ENCODE measurements at regions not wholly inside any gene's neighbourhood (a gene's known extent, or its start where the extent isn't known, plus 50 kb on each side); places are given as distances from the start of the nearest gene placed in this dataset.

DNA sequence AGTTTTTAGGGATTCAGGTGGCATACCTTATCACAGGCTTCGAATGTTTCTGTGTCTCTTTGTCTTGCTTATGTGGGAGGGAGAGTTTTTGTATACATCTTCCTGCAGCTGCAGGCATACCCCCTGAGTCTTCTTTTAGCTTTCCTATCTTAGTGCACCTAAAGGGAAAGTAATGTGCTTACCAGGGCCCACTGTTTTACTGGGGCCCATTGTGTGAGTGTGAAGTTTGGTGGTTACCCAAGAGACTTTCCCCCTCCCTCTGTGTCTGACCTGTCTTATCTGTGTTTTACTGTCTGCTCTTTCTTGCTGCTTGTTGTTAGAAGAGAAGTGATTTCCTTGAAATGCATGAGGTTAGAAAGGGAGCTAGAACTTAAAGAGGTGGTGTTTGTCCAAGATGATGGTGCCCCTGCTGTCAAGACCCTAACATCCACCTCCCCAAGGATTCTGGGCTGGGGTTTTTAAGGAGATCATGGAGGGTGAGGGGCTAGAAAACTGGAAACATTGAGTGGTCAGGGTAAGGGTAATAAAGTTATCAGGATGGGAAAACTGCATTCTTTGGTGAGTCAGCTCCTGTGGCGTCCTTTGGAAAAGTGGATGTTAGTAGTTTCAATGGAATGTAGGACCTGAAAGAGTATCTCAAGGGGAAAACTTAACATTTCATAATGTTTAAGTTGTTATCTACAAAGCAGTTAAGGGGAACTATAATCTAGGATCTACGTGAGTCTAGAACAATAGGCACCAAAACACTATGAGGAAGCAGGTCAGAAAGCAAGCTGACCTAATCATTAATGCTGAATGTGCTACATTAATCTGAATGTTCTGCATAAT is 583.5 kb upstream of the TUSC1 start:
- peak; percentile 77 for DNase-seq (ENCODE audit: low read depth, low spot score)
- TF ChIP-seq, protein P1, sequence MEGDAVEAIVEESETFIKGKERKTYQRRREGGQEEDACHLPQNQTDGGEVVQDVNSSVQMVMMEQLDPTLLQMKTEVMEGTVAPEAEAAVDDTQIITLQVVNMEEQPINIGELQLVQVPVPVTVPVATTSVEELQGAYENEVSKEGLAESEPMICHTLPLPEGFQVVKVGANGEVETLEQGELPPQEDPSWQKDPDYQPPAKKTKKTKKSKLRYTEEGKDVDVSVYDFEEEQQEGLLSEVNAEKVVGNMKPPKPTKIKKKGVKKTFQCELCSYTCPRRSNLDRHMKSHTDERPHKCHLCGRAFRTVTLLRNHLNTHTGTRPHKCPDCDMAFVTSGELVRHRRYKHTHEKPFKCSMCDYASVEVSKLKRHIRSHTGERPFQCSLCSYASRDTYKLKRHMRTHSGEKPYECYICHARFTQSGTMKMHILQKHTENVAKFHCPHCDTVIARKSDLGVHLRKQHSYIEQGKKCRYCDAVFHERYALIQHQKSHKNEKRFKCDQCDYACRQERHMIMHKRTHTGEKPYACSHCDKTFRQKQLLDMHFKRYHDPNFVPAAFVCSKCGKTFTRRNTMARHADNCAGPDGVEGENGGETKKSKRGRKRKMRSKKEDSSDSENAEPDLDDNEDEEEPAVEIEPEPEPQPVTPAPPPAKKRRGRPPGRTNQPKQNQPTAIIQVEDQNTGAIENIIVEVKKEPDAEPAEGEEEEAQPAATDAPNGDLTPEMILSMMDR (IDR thresholded peaks at IDR 0.05; ENCODE audit: low read depth, low read length), result no peak
- H3K4me3 ChIP-seq (ENCODE audit: low read depth, low read length), result no peak overlapping the region
- in situ Hi-C loops (cut with HindIII; ENCODE audit: low sequenced_read_pairs), result no loop called here

DNA sequence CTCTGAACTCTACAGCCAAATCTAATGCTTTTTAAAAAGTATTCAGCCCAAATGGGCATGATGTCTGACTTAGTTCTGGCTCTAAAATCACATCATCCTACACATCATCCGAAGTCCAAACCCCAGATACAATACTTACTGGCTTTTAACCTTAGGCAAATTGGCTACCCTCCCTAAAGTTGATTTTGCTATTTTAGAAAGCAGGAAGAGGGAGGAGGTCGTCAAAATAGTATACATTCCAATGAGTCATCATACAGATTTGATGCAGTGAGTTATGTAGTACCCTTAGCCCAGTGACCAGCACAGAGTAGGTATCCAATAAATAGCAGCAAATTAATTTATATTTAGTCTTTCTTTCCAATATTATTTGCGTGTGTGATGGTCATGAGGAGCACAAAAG is 582.0 kb upstream of the TUSC1 start:
- TF ChIP-seq, protein P1 (IDR thresholded peaks at IDR 0.05; ENCODE audit: low read depth, low read length), result no peak
- peak; percentile 32 for DNase-seq (ENCODE audit: low read depth, low spot score)
- in situ Hi-C loops (cut with HindIII; ENCODE audit: low sequenced_read_pairs), result no loop called here
- H3K4me3 ChIP-seq (ENCODE audit: low read depth, low read length), result no peak overlapping the region

DNA sequence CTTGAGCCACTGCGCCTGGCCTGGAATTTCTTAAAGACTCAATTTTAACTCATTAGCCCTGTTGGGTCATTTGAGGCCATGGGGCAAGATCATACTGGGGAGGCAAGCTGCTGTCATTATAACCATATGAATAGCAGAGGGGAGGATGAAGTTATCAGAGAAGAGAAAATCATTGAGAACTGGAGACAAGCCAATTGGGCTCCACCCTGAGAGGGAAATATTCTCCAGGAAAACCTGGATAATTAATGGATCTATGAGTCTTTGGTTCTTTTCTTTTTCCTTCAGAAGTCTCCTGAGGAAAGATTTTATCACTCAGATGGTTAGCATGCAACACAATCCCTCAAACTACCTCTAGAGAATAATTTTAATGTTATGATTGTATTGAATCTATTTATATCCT is 569.6 kb upstream of the TUSC1 start:
- TF ChIP-seq, protein P1 (IDR thresholded peaks at IDR 0.05; ENCODE audit: low read depth, low read length), result no peak
- in situ Hi-C loops (cut with HindIII; ENCODE audit: low sequenced_read_pairs), result no loop called here
- DNase-seq (ENCODE audit: low read depth, low spot score), result no peak

DNA sequence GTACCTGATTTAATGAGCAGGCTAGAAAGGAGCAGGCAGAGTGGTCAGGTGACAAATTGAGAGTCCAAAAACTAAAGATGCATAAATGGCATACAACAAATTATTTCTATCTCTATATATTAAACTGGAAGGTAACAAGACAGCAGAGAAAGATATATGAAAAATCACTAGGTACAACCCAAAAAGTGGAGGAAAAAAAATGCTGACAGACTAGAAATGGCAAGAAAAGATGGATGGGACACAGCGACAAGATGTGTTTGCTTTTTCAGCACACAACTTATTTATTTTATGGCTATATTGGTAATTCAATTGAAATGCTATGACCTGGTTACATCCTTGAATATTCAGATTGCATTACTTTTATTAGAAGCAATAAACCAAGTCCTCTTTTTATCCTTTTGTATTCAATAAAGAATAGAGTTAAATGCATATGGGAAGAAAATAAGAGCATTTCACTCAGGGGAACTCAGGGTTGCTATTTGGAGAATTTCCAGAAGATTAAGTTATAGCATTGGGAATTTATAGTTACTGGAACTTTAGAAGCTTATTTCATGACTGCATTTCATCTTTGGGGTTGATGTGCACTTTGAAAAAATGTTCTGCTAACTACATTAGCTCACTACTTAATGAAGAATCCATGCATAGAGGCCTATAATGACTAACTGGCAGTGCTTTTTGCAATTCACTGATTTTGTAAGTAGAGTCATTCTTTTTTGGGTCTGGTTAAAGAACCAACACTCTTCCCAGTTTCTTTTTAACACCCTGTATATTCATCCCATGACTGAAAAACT is 566.6 kb upstream of the TUSC1 start:
- no peak for DNase-seq (ENCODE audit: low read depth, low spot score)
- in situ Hi-C loops (cut with HindIII; ENCODE audit: low sequenced_read_pairs), result no loop called here
- TF ChIP-seq, protein P1 (IDR thresholded peaks at IDR 0.05; ENCODE audit: low read depth, low read length), result no peak
- no peak overlapping the region for H3K4me3 ChIP-seq (ENCODE audit: low read depth, low read length)

More for the DNA sequence above, 569.6 kb upstream of the TUSC1 start:
- H3K4me3 ChIP-seq (ENCODE audit: low read depth, low read length), result no peak overlapping the region

DNA sequence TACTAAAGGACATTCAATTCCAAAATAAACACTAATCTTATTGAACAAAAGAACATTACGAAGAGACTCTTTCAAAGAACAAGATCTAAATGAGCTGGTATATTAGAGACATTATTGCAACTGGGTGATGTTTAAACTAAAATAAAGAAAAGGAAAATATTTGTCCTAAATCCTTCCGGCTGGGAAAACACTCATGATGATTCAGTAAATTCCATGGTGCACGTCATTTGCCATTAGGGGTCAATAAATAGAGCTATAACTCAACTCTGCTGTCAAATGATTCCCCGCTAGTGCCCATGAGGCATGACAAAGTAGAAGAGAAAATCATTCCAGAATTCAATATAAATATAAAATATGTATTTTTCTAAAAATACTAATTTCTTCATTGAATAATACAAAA is 565.5 kb upstream of the TUSC1 start:
- TF ChIP-seq, protein P1 (IDR thresholded peaks at IDR 0.05; ENCODE audit: low read depth, low read length), result no peak

DNA sequence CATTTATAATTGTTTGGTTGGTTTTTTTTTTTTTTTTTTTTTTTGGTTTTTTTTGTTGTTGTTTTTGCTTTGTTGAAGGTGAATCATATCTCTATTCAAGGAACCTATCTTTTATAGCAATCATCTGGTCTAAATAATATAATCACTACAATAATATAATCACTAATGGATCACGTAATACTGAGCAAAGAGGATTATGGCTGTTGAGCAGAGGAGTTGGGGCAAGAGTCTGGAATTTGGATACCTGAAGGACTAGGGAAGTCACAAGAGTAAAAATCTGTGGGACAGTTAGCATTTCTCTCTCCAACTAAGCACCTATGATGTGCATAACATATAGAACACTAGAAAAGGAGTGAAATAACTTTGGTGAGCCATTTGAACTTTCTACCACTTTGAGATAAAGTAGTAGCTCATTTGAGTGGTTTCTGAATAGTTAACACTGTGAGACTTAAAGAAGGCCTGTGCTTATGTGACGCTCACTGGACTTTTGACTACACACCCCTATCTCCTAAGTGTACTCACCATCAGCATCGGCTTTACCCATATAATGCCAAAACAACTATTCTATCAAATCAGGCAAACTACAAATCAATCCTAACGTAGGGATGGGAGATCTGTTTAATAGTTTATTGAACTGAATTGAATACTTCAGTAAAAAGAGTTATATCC is 564.9 kb upstream of the TUSC1 start:
- no peak for DNase-seq (ENCODE audit: low read depth, low spot score)
- no peak overlapping the region for H3K4me3 ChIP-seq (ENCODE audit: low read depth, low read length)
- in situ Hi-C loops (cut with HindIII; ENCODE audit: low sequenced_read_pairs), result no loop called here
- TF ChIP-seq, protein P1 (IDR thresholded peaks at IDR 0.05; ENCODE audit: low read depth, low read length), result no peak

More for the DNA sequence above, 565.5 kb upstream of the TUSC1 start:
- peak; percentile 50 for DNase-seq (ENCODE audit: low read depth, low spot score)
- no peak overlapping the region for H3K4me3 ChIP-seq (ENCODE audit: low read depth, low read length)
- in situ Hi-C loops (cut with HindIII; ENCODE audit: low sequenced_read_pairs), result no loop called here
